Left cardiac atrium (tissue), 4 donors: ENCODE measurements at regions not wholly inside any gene's neighbourhood (a gene's known extent, or its start where the extent isn't known, plus 50 kb on each side); places are given as distances from the start of the nearest gene placed in this dataset.
A peak's percentile ranks its signal among the peaks of the same experiment; 100 is the strongest.

Source experiments
- ATAC-seq, 2 donors: fragments of 200-7000 bp; cut with Tn5 transposase; one replicate each; pipeline ENCODE4 v1.9.1; 2020; ENCODE audit warnings: mild to moderate bottlenecking in 2 of 2, moderate library complexity in 2 of 2
- DNase-seq: peaks from one replicate; pipeline ENCODE4 v3.0.0-alpha.2; 2020
- intact Hi-C, 2 donors: fragments of 100-400 bp; cut with DNase I; formaldehyde crosslinking; loops; one replicate each; pipeline versions ENCODE4 v1.14.1 to v1.15.1; 2022 to 2023
- donor health status: DM: no; HTN: yes; CAD: no.
- donor health status: DM: no; HTN: yes; CAD: no; lungs with severe emphysema.
- donor health status: DM: yes; HTN: yes; CAD: no.
- donor health status: Dilated cardiomyopathy.

DNA sequence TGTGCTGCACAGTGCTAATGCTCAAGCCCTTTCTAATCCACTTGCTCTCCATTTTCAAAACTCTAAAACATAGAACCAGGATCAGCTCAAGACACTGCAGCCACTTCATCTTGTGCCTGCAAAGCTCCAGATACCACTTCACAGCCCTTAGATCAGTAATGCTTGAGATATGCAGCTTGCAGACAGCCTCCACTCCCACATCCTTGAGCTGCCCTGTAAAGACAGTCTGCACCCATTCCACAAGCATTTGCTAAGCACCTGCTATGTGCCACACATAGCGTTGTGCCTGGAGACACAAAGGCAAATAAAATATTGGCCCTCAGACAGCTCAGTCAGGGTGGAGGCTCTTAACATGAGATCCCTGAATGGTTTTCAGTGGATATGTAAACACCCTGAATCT is 192.5 kb upstream of the SNX19 start:
- ATAC-seq (peak in 1 of 2 donors; percentile 45), DNase-seq (no peak)
- intact Hi-C loops: no loop called here

DNA sequence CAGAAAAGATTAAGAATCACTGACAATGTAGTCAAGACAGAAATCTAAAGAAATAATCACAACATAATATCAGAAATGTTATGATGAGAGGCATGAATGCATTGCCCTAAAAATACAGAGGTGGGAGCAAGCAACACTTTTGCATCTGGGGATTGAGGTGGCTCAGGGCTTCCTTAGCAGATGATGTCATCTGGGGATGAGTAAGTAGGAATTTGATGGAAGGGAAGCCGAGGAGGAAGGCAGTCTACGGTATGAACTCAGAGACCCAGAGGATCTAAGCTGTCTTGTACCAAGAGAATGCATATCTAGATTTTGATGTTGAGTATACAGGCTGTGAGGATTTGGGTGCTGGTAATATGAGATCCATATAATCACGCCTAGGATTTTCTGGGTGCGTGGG is 193.0 kb upstream of the SNX19 start:
- DNase-seq (no peak), ATAC-seq (peak in 1 of 2 donors; percentile 77)
- intact Hi-C loops: no loop called here

DNA sequence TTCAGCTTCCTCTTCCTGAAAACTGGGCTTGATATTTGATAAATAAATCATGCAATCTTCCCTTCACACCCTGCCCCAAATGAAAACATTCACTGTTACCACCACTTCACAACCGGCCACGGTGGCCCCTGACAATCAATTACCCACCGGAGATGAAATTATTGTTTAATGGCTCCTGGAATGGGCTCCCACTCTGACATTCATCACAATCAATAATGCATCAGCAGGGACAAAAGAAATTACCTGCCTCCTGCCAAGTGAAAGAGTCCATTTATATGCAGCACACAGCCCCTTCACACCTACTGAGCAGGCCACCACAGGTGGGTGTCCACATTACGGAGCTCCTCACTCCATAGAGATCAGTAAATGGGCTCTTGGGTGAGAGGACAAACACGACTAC is 193.5 kb upstream of the SNX19 start:
- no peak for ATAC-seq
- DNase-seq: no peak
- intact Hi-C loops: no loop called here

DNA sequence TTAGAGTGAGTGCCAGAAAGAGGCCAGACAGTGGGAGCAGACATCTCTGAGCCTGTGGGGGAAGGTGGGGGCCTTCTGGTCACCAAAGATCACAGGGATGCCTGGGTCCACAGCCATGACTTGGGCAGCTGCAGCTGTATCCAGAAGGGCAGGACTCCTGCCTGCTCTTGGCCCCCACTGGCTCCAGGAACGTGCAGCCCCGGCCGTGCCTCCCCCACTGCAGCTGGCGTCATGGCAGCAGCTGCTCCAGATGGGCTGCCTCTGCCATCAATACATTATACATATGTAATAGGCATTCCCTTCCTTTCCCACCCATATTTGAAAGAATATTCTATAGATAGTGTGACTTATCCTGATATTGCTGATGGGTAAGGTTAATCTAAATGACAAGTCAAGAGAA is 195.5 kb upstream of the SNX19 start:
- intact Hi-C loops: no loop called here
- no peak for DNase-seq
- ATAC-seq: no peak

DNA sequence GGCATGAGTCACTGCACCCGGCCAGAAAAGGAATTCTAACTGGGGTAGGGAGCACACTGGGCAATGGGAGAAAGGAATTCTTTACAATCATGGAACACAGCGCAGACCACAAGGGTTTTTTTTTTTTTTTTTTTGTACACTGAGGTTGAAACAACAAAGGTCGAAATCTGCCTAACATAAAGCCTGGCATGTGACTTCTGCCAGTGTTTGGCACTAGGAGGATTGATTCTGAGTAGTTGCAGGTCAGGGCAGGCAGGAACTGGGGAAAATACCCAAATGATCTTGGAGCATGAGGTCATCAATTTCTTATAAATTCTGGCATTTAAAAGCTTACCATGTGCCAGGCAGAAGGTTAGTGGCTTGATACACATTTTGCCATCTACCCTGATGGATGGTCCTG is 202.0 kb upstream of the SNX19 start:
- ATAC-seq (no peak), DNase-seq (no peak)
- intact Hi-C loops: no loop called here

DNA sequence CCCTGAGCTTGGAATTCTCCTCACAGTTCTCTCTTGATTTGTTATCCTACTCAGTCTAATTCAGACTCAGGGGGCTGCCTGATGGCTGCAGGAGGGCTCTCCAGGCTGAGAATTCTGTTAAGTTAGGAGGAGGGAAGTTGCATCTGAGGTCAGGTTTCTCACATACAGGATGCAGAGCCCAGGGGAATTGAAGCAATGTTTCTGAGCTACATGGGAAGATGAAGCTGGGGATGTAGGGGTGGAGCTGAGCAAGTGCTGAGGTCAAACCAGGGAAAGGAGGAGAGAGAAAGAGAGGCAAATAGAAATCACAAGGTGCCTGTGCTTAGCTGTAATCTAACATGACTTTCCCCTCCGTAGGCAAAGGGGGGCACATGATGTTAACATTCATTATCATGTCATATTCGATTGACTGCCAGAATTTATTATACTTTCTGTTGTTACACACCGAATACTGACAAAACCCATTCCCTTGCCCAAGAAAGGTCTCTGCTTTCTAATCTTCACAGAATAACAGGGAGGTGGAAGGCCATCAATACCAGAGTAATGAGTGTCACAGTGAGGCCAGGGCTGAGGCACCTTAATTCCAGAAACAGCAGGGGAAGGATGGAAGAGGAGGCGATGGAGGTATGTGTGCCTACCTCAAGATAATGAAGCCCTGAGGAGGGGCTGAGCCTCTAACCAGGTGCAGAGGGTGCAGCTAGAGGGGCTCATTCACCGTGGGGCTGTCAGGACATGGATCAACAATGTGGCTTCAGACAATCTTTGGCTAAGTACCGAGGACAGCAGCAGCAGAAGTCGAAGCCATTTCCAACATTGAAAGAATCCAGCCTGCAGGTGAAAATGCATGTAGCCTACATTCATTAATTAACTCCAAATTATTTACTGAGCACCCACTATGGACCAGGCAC is 205.4 kb upstream of the SNX19 start:
- intact Hi-C loops: no loop called here
- DNase-seq: no peak

DNA sequence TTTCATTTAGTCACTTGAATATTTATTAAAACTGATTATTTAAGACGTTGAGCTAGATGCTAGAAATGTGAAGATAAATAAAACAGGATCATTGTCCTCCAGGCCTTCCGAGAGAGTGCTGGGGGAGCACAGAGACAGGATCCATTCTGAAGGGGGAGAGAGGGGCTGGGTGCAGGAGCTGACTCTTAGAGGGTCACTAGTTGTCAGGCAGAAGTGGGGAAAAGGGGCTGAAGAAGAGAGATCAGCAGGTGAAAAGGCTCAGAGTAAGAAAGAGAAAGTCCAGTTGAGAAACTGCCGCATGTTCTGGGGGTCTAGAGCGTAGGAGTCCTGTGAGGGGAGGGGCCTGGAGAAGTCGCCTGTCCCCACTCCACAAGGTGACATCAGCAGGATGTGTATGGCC is 206.2 kb upstream of the SNX19 start:
- ATAC-seq (no peak), DNase-seq (no peak)
- intact Hi-C loops: no loop called here

More for the DNA sequence above, 205.4 kb upstream of the SNX19 start:
- ATAC-seq: no peak

DNA sequence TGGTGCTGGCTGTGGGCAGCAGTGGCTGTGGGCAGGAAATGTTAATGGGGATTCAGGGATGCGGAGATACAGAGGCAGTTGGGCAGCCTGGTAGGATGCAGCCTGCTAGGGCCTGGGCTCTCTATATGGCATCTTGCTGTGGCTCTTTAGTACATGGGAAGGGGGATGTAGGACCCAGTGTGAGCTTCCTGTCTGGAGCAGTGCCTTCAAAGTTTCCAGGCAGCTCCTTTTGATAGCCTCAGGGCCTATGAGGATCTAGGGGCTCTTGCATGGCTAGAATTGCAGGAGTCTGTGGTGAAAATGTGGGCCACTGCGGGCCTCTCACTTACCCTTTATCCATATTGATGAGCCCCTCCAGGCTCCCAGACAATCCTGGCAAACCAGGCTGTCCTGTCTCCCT is 213.2 kb upstream of the SNX19 start:
- intact Hi-C loops: no loop called here
- no peak for DNase-seq
- no peak for ATAC-seq

DNA sequence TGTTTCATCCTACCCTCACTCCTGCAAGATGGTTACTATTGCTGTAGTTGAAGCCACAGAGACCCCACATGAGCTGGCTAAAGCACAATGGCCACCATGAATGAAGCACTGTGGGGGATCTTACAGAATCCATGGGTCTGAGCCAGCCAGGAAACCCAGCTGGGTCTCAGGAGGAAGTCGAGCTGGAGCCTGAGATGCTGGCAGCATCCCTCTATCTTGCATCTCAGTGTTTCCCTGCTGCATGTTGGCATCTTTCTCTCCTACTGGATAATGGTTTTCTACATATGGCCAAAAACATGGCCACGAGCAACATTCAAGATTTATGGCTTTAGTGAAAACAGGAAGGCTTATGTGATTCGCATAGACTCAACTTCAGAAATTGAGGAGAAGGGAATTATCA is 219.3 kb upstream of the SNX19 start:
- no peak for ATAC-seq
- DNase-seq: no peak
- intact Hi-C loops: no loop called here

DNA sequence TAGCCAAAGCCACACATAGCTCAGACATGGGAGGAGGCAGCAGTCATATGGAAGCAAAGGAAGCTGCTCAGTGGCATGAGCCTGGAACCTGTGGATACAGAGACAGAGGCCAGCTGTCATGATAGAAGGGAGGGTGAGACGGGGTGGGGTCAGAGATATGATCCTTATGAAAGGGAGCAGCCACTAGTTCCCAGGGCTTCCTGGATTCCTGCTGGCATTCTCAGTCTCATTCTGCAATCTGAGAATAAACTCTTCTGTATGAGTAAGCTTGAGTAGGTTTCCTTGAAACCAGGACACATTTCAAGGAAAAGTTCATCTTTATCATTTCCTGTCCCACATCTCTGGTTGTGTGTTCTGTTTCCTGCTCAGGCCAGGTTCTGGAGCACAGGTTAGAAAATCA is 220.2 kb upstream of the SNX19 start:
- intact Hi-C loops: no loop called here
- ATAC-seq: no peak
- no peak for DNase-seq

DNA sequence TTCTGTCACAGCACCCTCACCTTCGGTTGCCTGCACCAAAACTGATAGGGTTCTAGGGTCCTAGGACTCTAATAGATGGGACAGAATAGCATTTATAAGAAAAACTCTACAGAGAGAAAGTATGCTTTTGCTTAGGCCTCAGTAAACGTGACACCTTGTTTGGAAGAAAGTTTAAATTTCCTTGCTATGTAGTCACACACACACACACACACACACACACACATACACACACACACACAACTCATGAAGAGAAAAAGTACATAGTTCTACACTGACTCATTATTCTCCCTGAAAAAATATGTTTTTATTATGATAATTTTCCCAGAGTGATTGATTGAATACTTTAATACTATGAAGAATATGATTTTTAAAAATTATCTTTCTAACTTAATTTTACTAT is 220.8 kb upstream of the SNX19 start:
- no peak for DNase-seq
- intact Hi-C loops: no loop called here
- no peak for ATAC-seq

DNA sequence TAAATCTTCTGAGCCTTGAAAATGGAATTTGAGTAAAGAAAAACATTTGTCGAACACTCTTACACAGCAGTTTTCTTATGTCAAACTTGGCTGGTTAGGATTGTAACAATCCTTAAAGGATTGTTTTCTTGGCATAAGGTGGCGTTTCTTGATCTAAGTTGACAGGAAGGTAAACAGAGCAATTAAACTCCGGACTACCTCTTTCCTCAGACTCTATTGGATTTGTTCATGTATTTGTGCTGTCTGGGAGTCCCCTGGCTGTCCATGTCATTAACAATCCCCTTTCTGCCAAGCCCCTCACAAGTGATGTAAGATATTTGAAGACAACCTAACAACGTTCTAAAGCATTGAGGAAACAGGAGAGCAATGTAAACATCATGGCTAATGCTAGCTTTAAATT is 222.5 kb upstream of the SNX19 start:
- DNase-seq (no peak), ATAC-seq (no peak)
- intact Hi-C loops: no loop called here

DNA sequence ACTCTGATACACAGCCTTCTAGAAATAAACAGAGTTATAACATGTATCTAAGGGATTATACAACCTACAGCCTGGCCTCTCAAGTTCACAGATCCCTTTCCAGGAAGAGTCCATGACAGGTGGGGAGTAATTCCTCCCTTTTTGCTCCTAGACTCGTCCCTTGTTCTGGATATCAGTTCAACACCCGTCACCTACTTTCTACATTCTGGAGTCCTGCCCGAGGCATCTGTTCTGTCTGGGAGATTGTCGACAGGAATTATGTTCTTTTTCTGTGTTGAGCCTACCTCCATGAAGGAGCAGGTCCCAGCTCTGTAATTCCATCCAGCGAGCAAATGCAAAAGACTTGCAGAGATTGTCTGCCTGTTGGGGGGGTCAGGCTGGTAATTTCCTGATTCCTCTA is 224.6 kb upstream of the NTM start:
- DNase-seq: no peak
- intact Hi-C loops: no loop called here
- ATAC-seq: no peak

DNA sequence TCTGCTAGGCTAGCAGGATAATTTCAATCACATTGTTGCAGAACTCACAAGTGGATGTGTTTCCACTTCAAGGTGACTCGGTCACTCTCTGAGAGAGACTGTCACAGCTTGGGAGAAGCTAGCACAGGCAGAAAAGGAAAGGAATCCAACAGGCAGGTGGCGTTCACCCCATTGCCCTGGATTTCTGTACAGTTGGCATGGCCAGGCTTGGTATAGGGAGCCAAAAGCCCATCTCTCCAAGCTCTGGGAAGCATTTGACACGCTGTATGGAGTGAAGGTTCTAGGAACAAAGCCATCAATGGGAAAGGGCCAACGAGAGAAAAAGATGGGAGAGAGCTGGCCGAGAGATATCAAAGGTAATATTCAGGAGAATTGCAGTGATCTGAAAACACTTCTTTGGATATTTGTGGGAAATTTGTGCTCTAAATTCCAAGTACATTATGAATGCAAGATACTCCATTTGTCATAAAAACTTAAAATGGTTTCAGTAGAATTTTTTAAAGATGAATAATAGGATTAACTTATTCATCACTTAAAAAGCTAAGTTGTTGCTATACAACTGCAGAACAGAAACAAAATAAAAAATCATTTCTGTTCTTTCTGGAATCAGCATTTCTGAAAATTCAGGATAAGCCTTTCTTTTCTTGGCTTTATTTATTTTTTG is 223.5 kb upstream of the NTM start:
- ATAC-seq (no peak), DNase-seq (no peak)
- intact Hi-C loops: no loop called here

DNA sequence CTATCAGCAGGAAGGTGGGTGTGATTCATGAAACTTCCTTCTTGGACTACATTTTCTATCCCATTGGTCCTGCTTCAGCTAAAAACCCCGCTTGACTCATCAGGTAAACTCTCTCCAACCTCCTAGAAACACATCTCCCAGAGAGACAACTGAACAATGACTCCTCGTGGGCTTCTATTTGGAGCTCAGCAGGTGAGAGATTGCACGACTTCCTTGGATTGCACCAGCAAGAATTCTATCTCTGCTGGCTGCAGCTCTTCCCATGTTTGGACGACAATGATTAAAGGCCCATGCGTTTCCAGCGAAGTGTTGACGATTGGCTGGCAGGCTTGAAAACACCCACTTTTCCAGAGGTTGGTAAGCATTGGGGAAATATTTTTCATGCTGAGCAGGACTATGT is 216.1 kb upstream of the NTM start:
- ATAC-seq (no peak), DNase-seq (no peak)

DNA sequence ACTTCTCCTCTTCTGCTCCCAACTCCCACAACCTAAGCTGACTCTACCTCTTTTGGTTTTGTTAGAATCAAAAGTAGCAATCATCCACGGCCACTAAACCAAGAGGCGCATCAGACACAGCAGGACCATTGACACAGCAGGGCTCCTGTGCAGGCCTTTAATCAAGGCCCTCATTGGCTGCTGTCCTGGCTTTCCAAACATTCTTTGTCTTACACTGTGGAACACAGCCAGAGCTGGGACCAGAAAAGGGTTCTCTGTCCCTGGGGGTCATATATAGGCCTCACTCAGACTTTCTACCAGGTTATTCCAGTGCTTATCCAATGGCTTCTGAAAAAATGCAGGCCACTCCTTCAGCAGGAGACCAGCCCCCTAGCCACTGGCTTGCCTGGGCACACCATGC is 212.7 kb upstream of the NTM start:
- intact Hi-C loops: no loop called here
- DNase-seq (no peak), ATAC-seq (no peak)

More for the DNA sequence above, 216.1 kb upstream of the NTM start:
- intact Hi-C loops: no loop called here

DNA sequence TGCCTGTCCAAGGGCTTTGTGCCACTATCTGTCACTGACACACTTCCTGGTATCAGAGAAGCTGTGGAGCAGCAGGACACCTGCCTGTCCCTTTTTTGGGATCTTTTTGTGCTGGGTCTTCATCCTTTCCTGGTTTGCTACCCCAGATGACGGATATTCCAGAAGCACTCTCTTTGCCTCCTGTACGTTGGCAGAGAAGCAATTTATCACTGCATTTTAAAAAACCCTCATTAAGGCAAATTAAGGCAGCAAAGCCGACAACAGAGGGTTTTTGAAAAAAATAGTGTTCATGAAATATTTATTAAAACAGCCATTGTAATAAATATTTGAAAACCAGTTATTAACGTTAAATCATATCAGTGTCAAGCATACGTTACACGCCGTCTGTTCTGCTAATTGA is 209.6 kb upstream of the NTM start:
- DNase-seq: no peak
- intact Hi-C loops: no loop called here
- no peak for ATAC-seq

DNA sequence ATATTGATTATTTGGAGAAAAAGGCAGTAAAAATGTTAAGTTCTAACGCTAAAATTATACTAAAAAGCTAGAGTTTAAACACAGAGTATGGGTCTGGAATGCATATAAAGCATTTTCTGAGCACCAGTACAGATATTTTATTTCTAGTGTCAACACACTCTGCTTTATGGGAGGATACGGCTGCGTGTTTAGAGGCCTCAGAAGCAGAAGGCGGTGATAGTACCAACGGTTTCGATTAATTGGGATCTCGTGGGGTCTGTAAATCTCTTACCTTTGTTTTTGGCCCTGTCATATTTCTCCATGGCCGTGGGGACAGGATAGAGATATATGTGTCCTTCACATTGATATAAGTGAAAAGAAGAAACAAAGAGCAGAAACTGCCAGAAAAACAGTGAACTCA is 206.8 kb upstream of the NTM start:
- intact Hi-C loops: no loop called here
- no peak for DNase-seq
- no peak for ATAC-seq

DNA sequence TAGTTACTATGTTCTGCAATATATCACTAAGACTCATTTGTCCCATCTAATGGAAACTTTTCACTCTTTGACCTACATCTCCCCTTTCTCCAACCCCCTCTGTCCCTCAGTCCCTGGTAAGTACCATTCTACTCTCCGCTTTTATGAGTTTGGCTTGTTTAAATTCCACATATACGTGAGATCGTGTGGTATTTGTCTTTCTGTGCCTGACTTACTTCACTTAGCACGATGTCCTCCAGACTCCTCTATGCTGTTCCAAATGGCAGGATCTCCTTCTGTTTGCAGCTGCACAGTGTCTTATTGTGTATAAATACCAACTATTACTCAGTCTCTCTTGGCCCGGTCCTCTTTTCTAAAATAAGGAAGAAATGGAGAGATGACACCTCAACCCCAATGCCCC is 205.4 kb upstream of the NTM start:
- ATAC-seq (no peak), DNase-seq (no peak)
- intact Hi-C loops: no loop called here

DNA sequence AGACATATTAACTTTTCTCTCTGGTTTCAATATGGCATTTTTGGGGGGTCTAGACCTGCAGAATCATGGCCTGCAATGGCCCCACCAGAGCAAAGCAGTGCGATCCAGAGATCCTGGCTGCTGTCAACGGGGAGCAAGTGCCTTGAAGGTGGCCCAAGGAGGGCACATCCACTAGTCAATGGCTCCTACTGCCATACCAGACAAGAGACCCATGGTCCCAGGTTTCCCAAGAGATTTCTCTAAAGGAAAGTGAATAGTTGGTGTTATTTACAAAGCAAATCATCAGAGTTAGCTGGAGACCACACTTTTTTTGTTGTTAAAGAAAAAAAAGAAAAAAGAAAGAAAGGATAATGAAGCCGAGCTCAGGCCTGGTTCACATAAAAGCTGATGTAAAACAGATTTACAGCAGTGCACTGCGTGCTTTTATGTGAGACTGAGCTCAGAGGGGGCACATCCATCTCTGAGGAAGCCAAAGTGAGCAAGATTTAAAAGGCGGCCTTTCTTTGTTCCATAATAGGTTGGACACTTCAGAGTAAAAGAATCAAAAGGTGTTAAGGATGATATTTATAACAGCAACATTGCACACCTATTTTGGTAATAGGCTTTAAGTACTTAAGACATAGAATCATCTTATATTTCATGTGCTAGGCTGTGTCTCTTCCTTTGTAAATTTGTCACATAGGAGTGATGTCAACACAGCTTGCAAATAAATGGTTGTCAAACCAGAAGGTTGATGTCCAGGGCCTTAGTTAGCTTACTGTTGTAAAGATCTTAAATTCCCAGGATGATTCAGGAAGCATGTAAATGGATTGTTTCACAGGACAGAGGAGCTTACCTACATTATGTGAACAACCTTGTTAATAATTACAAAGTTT is 201.3 kb upstream of the NTM start:
- ATAC-seq: no peak
- no peak for DNase-seq
- intact Hi-C loops: no loop called here
